ENCODE measurements at regions not wholly inside any gene's neighbourhood (a gene's known extent, or its start where the extent isn't known, plus 50 kb on each side); places are given as distances from the start of the nearest gene placed in this dataset.
"Not testable (repeated sequence)": the region's sequence is repeated elsewhere in the genome, so short reads cannot be mapped to it uniquely, and the experiment has no call there.

DNA sequence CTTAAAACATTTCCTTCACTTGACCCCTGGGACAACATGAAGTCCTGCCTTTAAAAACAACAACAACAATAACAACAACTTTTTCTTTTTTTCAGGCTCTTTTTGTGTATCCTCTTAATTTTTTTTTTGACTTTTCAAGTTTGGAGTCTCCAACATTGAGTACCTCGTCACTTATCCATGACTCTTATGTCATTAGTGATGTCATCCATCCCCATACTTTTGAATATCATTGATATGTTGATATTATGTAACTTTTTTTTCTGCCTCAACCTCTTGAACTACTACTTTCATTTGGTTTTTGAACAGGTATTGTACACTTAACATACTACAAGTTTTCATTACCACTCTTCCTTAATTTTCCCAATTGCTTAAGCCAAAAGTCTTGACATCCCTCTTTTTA lies 143.0 kb upstream of the ATXN7L3B start:
- Mint-ChIP-seq H3K36me3 (ENCODE audit: low read depth) (no peaks in the 10 kb centered on the region), H3K4me1 (ENCODE audit: low read depth) (no peaks in the 10 kb centered on the region), H3K9me3 (peaks cover 10% of the 10 kb centered on the region), H3K4me3 (no peak overlapping the region), H3K27me3 (no peaks in the 10 kb centered on the region), H3K27ac (no peak overlapping the region)
- intact Hi-C loops (cut with micrococcal nuclease) = no loop called here

DNA sequence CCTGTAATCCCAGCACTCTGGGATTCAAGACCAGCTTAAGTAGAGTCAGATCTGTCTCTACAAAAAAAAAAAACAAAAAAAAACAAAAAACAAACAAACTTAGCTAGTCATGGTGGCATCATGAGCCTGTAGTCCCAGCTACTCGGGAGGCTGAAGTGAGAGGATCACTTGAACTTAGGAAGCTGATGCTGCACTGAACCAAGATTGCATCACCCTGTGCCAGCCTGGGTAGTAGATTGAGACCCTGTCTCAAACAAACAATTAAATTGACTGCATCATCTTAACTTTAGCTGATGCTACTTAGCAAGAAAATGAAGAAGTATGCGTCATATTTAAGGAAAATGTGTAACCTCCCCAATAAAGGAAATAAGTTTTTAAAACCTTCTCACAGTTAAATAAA lies 136.6 kb upstream of the ATXN7L3B start:
- intact Hi-C loops (cut with micrococcal nuclease) = no loop called here
- Mint-ChIP-seq H3K9me3 (no peaks in the 10 kb centered on the region), H3K4me3 (no peak overlapping the region)

DNA sequence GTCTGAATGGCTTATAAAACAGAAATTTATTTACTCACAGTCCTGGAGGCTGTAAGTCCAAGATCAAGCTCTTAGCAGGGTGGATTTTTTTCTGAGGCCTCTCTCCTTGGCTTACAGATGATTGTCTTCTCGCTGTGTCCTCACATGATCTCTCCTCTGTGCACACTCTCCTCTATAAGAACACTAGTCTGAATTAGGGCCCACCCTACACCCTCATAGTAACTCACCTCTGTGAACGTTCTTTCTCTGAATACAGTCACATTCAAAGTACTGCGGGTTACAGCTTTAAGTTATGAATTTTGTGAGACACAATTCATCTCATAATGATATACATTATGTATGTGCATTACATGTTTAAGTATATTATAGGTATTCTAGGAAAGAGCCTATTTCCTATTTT lies 135.7 kb upstream of the ATXN7L3B start:
- H3K4me3 Mint-ChIP-seq = no peak overlapping the region
- H3K27ac Mint-ChIP-seq = no peak overlapping the region
- H3K9me3 Mint-ChIP-seq = no peaks in the 10 kb centered on the region
- no peaks in the 10 kb centered on the region for H3K36me3 Mint-ChIP-seq (ENCODE audit: low read depth)
- H3K4me1 Mint-ChIP-seq (ENCODE audit: low read depth) = no peaks in the 10 kb centered on the region
- H3K27me3 Mint-ChIP-seq = no peaks in the 10 kb centered on the region
- intact Hi-C loops (cut with micrococcal nuclease) = no loop called here

More for the DNA sequence above, 136.6 kb upstream of the ATXN7L3B start:
- H3K27ac Mint-ChIP-seq = no peak overlapping the region
- no peaks in the 10 kb centered on the region for H3K4me1 Mint-ChIP-seq (ENCODE audit: low read depth)
- no peaks in the 10 kb centered on the region for H3K36me3 Mint-ChIP-seq (ENCODE audit: low read depth)
- no peaks in the 10 kb centered on the region for H3K27me3 Mint-ChIP-seq

DNA sequence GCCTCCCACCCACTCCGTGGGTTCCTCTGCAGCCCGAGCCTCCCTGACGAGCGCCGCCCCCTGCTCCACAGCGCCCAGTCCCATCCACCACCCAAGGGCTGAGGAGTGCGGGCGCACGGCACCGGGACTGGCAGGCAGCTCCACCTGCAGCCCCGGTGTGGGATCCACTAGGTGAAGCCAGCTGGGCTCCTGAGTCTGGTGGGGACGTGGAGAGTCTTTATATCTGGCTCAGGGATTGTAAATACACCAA lies 134.5 kb upstream of the ATXN7L3B start:
- H3K27me3 Mint-ChIP-seq; H3K4me1 Mint-ChIP-seq (ENCODE audit: low read depth); H3K27ac Mint-ChIP-seq; H3K4me3 Mint-ChIP-seq; H3K36me3 Mint-ChIP-seq (ENCODE audit: low read depth); intact Hi-C loops (cut with micrococcal nuclease); H3K9me3 Mint-ChIP-seq: not testable (repeated sequence)

DNA sequence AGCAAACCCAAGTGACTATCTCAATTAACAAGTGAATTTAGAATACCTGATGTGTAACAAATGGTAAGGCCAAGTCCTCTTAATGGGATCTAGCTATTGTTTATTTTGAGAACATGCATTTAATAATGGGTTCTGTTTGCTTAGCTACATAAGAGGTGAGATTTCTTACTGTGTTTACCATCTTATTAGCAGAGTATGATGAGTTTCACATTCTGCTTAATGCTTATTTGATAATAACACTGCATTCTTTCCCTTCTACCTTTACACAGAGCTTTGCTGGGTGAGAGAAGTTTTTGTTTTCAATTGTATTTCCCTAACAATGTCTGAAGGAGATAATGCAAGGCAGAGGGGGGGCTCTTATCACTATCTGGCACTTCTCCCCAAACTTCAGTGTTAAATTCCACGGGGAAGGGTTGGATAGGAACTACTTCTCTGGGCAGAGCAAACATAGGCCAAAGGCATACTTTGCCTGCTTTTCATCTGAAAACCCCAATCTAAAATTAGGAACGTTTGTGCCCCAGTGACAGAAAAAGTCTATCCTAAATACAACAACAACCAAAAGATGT lies 129.0 kb upstream of the ATXN7L3B start:
- Mint-ChIP-seq H3K27ac (no peak overlapping the region), H3K36me3 (ENCODE audit: low read depth) (no peaks in the 10 kb centered on the region), H3K4me3 (no peak overlapping the region), H3K4me1 (ENCODE audit: low read depth) (no peaks in the 10 kb centered on the region), H3K9me3 (no peaks in the 10 kb centered on the region), H3K27me3 (peaks cover 1% of the 10 kb centered on the region)
- intact Hi-C loops (cut with micrococcal nuclease) = no loop called here

DNA sequence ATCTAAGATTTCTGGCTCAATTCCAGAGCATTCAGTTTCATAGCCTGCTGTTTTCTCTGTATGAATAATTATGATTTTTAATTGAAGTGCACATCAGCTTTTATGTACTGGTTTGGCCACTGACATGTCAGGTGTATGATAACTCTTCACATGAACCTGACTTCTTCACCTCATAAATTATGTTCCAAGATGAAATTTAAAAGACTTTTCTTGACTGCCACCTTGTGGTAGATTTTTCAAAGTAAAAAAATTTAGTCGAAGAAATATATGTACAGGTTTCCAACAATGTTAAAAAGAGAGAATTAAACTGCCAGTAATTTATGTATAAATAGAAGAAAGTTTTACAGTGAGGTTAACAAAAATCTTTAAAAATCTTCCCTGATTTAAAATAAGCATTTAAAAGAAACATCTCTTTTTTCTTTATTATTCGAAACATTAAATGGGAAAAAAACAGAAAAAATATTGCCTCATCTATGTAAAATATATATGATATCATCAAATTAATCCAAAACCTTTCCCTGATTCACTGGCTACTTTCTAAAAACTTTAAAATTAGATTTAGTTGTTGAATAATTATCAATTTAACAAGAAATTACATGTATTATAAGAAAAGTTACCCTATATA lies 124.9 kb upstream of the ATXN7L3B start:
- Mint-ChIP-seq H3K36me3 (ENCODE audit: low read depth) (no peaks in the 10 kb centered on the region), H3K27ac (no peak overlapping the region), H3K4me1 (ENCODE audit: low read depth) (no peaks in the 10 kb centered on the region), H3K27me3 (peaks cover 1% of the 10 kb centered on the region), H3K4me3 (no peak overlapping the region), H3K9me3 (no peaks in the 10 kb centered on the region)
- intact Hi-C loops (cut with micrococcal nuclease) = no loop called here

DNA sequence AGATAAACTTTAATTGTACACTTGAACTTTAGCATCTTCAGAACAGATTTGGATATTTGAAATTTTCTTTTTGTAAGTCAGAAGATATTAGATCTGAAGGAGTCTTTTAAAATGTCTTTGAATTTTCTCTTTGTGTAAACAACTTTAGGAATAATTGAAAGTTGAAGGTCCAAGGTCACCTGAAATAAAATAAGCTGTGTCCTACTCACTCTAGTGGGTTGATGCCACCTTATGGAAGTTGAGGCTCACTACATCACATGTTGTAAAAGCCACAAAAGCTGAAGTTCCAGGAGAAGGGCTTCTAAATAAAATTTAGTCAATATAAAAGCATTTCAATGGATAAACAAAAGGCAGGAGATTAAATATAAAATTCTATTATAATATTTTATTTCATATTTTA lies 122.0 kb upstream of the ATXN7L3B start:
- H3K36me3 Mint-ChIP-seq (ENCODE audit: low read depth) = no peaks in the 10 kb centered on the region
- no peak overlapping the region for H3K27ac Mint-ChIP-seq
- peaks cover 1% of the 10 kb centered on the region for H3K27me3 Mint-ChIP-seq
- no peaks in the 10 kb centered on the region for H3K4me1 Mint-ChIP-seq (ENCODE audit: low read depth)
- intact Hi-C loops (cut with micrococcal nuclease) = no loop called here
- H3K9me3 Mint-ChIP-seq = no peaks in the 10 kb centered on the region
- H3K4me3 Mint-ChIP-seq = no peak overlapping the region

DNA sequence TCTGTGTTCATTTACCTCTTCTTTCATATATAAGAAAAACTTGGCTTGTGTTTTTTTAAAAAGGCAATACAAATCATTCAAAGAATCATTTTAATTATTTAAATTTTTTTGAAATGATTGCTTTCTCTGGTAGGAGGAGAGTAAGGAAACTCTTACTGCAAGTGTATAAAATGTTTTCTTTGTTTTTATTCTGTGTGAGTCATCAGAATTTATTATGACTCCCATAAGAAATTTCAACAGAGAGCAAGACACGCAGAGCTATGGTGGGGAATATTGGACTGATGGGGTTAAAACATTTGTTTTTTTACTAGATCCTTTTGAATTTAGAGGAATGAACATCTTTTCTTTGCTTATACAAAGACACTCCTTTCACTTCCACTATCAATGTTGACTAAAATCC lies 119.1 kb upstream of the ATXN7L3B start:
- H3K27ac Mint-ChIP-seq = no peak overlapping the region
- H3K27me3 Mint-ChIP-seq = no peaks in the 10 kb centered on the region
- no peak overlapping the region for H3K4me3 Mint-ChIP-seq
- H3K4me1 Mint-ChIP-seq (ENCODE audit: low read depth) = no peaks in the 10 kb centered on the region
- no peaks in the 10 kb centered on the region for H3K9me3 Mint-ChIP-seq
- intact Hi-C loops (cut with micrococcal nuclease) = no loop called here
- no peaks in the 10 kb centered on the region for H3K36me3 Mint-ChIP-seq (ENCODE audit: low read depth)

DNA sequence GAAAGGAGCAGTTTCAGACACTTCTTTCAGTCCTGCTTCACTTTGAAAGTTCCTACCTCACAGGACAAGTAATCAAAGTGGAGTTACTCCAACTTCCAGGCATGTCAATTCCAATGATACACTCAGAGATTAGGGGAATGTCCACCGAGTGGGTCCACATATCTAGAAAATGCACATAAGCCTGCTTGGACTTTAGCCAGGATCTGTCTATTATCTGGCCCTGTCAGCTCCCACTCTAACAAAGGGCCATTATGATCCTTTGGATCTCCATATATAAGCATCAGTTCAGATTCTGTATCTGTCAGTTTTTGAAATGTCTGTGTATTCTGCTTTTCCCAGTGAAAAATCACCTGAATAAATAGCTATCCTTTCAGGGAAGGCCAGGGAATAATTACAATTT lies 112.9 kb upstream of the ATXN7L3B start:
- Mint-ChIP-seq H3K27me3 (no peaks in the 10 kb centered on the region), H3K9me3 (no peaks in the 10 kb centered on the region), H3K27ac (no peak overlapping the region), H3K4me3 (no peak overlapping the region), H3K4me1 (ENCODE audit: low read depth) (no peaks in the 10 kb centered on the region), H3K36me3 (ENCODE audit: low read depth) (no peaks in the 10 kb centered on the region)
- intact Hi-C loops (cut with micrococcal nuclease) = no loop called here

DNA sequence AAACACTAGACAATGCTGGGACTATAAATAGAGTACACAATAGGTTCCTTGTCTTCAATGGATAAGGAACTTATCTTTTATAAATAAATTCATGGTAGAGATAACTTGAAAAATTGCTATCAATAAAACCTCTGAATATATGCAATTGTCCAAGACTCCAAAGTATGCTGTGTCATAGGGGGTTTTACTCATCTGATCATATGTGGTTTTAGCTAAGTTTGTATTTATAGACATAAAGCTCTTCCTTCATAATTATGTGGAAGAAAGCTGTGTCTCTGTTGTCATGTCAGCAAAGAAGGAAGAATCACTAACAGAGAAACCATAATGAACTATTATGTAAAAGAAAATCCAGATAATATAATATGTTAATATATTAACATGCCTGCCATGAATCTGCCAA lies 111.5 kb upstream of the ATXN7L3B start:
- Mint-ChIP-seq H3K9me3 (no peaks in the 10 kb centered on the region), H3K27ac (no peak overlapping the region), H3K36me3 (ENCODE audit: low read depth) (no peaks in the 10 kb centered on the region), H3K27me3 (no peaks in the 10 kb centered on the region), H3K4me3 (no peak overlapping the region), H3K4me1 (ENCODE audit: low read depth) (no peaks in the 10 kb centered on the region)
- intact Hi-C loops (cut with micrococcal nuclease) = no loop called here

DNA sequence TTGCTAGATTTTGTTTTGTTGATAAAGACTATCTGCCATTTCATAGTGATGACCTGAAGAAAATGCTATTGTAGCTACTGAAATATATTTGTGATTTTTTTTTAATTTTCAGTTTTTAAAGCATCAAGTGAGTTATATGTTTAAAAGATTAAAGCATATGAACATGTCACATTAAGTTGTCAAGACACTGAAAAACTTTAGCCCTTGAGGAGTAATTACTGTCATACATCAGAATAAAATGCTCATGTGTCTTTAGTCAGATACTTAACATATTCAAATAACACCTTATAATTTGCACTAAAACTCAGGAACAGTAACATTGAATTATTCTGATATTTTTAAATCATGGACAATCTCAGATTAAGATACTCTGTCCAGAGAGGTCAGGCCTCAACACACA lies 108.1 kb upstream of the ATXN7L3B start:
- intact Hi-C loops (cut with micrococcal nuclease) = no loop called here
- peaks cover 7% of the 10 kb centered on the region for H3K9me3 Mint-ChIP-seq
- no peaks in the 10 kb centered on the region for H3K4me1 Mint-ChIP-seq (ENCODE audit: low read depth)
- H3K27ac Mint-ChIP-seq = no peak overlapping the region
- H3K4me3 Mint-ChIP-seq = no peak overlapping the region
- H3K36me3 Mint-ChIP-seq (ENCODE audit: low read depth) = no peaks in the 10 kb centered on the region
- H3K27me3 Mint-ChIP-seq = no peaks in the 10 kb centered on the region

DNA sequence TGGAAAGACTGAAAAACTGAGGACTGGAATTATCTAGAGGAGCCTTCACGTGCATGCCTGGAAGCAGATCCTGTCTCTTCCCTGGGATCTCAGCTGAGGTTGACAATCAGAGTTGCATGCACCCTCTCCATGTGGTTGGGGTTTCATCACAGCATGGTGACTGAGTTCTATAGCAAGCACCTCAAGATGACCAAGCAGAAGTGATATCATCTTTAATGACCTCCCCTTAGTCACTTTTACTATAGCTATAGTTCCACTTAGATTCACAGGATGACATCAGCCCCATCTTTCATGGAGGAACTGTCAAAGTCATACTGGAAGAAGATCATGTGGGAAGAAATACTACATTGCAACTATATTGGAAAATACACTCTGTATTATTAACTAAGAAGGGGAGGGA lies 105.8 kb upstream of the ATXN7L3B start:
- no peaks in the 10 kb centered on the region for H3K27me3 Mint-ChIP-seq
- no peaks in the 10 kb centered on the region for H3K4me1 Mint-ChIP-seq (ENCODE audit: low read depth)
- H3K36me3 Mint-ChIP-seq (ENCODE audit: low read depth) = no peaks in the 10 kb centered on the region
- intact Hi-C loops (cut with micrococcal nuclease) = no loop called here
- no peak overlapping the region for H3K27ac Mint-ChIP-seq
- no peak overlapping the region for H3K4me3 Mint-ChIP-seq
- peaks cover 20% of the 10 kb centered on the region for H3K9me3 Mint-ChIP-seq

DNA sequence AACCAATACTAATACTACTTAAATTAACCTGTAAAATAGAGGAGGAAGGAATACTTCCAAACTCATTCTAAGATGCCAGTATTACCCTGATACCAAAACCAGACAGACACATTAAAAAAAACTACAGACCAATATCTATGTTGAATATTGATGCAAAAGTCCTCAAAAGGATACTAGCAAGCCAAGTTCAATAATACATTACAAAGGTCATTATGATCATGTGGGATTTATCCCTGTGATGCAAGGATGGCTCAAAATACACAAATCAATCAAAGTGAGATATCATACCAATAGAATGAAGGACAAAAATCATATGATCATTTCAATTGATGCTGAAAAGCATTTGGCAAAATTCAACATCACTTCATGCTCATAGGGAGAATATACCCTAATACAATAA lies 97.2 kb upstream of the ATXN7L3B start:
- intact Hi-C loops (cut with micrococcal nuclease) = no loop called here
- no peak overlapping the region for H3K4me3 Mint-ChIP-seq

DNA sequence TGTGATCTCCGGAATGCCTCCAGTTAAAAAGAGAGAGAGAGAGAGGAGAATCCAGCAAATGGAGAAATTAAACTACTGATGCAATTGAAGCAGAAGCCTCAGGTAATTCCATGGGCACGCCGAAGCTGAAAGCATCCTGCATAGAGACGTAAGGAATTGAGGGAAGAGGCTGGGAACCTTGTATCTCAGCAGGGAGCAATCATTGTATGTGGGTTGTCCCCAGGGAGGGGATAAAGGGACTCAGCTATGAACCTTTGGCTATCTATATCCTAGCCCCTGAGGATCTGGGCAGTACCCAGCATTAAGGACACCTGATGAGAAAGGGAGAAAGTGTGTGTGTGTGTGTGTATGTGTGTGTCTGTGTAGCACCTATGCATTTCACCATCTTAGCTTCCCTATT lies 95.8 kb upstream of the ATXN7L3B start:
- Mint-ChIP-seq H3K36me3 (ENCODE audit: low read depth) (no peaks in the 10 kb centered on the region), H3K9me3 (no peaks in the 10 kb centered on the region), H3K4me3 (no peak overlapping the region), H3K4me1 (ENCODE audit: low read depth) (no peaks in the 10 kb centered on the region), H3K27ac (no peak overlapping the region), H3K27me3 (no peaks in the 10 kb centered on the region)
- intact Hi-C loops (cut with micrococcal nuclease) = no loop called here

More for the DNA sequence above, 97.2 kb upstream of the ATXN7L3B start:
- Mint-ChIP-seq H3K27ac (no peak overlapping the region), H3K27me3 (no peaks in the 10 kb centered on the region), H3K36me3 (ENCODE audit: low read depth) (no peaks in the 10 kb centered on the region), H3K9me3 (peaks cover 3% of the 10 kb centered on the region), H3K4me1 (ENCODE audit: low read depth) (no peaks in the 10 kb centered on the region)

DNA sequence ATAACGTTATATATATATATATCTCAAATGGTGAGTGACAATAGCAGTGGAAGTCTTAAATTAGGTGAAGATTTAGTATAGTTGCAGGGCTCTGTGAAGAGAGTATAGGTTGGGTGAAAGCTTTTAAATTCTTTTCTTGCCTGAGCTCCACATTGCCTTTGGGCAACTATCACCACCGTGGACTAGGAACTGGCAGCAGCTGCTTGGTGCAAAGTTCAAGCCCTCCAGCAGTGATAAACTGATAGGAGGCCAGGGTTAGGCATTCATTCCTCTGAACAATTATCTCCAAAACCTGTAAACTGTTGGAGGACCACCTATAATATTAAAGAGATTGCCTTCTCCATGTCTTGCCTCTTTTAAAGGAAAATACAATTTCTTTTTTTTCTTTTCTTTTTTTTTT lies 91.2 kb upstream of the ATXN7L3B start:
- intact Hi-C loops (cut with micrococcal nuclease) = no loop called here
- H3K9me3 Mint-ChIP-seq = no peaks in the 10 kb centered on the region
- H3K27me3 Mint-ChIP-seq = no peaks in the 10 kb centered on the region
- H3K36me3 Mint-ChIP-seq (ENCODE audit: low read depth) = no peaks in the 10 kb centered on the region
- H3K27ac Mint-ChIP-seq = no peak overlapping the region
- no peak overlapping the region for H3K4me3 Mint-ChIP-seq
- no peaks in the 10 kb centered on the region for H3K4me1 Mint-ChIP-seq (ENCODE audit: low read depth)

Data from dendritic cell treated with granulocyte-macrophage colony-stimulating factor and Interleukin-4, amounts not matched to agents 40 ng/mL and 50 ng/mL, for 4 days (primary cell).